ENCODE measurements at regions not wholly inside any gene's neighbourhood (a gene's known extent, or its start where the extent isn't known, plus 50 kb on each side); places are given as distances from the start of the nearest gene placed in this dataset.

GRCh38 chr7:51685794-51686193, 369.2 kb upstream of the COBL start:
- TF ChIP-seq CTCF (IDR thresholded peaks at IDR 0.05) (no peak), POLR2A (IDR thresholded peaks at IDR 0.05) (no peak)
